ENCODE measurements at regions not wholly inside any gene's neighbourhood (a gene's known extent, or its start where the extent isn't known, plus 50 kb on each side); places are given as distances from the start of the nearest gene placed in this dataset.
"Not testable (repeated sequence)": the region's sequence is repeated elsewhere in the genome, so short reads cannot be mapped to it uniquely, and the experiment has no call there.

DNA sequence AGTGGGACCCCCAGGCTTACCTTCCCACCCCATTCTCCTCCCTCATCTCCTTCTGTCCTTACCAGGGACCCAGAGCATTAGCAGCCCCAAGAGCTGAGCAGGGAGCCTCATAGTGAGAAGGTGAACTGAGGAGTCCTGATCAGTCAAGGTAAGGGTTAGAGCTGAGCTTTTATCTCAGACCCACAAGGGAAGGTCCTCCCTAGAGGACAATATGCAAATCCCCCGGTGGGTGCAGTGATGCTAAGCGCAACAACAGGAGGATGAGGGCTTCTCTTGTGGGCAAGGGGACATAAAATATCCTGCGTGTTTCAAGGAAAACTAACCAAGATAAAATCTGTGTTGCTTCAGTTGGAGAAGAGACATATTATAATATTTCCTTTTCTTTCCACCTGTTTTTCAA, 505.2 kb downstream of the RPIA start:
- not testable (repeated sequence) for TF ChIP-seq EP300, POLR2A, POLR2AphosphoS5 (IDR thresholded peaks at IDR 0.05)
- TF ChIP-seq, protein P1, sequence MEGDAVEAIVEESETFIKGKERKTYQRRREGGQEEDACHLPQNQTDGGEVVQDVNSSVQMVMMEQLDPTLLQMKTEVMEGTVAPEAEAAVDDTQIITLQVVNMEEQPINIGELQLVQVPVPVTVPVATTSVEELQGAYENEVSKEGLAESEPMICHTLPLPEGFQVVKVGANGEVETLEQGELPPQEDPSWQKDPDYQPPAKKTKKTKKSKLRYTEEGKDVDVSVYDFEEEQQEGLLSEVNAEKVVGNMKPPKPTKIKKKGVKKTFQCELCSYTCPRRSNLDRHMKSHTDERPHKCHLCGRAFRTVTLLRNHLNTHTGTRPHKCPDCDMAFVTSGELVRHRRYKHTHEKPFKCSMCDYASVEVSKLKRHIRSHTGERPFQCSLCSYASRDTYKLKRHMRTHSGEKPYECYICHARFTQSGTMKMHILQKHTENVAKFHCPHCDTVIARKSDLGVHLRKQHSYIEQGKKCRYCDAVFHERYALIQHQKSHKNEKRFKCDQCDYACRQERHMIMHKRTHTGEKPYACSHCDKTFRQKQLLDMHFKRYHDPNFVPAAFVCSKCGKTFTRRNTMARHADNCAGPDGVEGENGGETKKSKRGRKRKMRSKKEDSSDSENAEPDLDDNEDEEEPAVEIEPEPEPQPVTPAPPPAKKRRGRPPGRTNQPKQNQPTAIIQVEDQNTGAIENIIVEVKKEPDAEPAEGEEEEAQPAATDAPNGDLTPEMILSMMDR (IDR thresholded peaks at IDR 0.05), result not testable (repeated sequence)
